SK-N-SH (cell line): ENCODE measurements at regions not wholly inside any gene's neighbourhood (a gene's known extent, or its start where the extent isn't known, plus 50 kb on each side); places are given as distances from the start of the nearest gene placed in this dataset.

Experiments
- CTCF ChIA-PET: fragments of 300-600, 350-600 bp; formaldehyde crosslinking; extraction: SDS; loops from one replicate; lab custom pipeline; 2021; lab: Yijun Ruan, JAX
- POLR2A ChIA-PET: fragments of 350-600 bp; sonication (Branson Sonifier 250); formaldehyde crosslinking; extraction: SDS; loops from one replicate; lab custom pipeline; 2020; ENCODE audit warnings: antibody characterized with exemption, inconsistent platforms; lab: Yijun Ruan, JAX
- DNase-seq: peaks from one replicate; pipeline ENCODE4 v3.0.0; 2012
- H2AFZ ChIP-seq: fragments of 200-600 bp; sonication (generic); 2 replicates; pipeline ENCODE4 v1.8.1; 2016; ENCODE audit warnings: antibody characterized with exemption, mild to moderate bottlenecking, low read depth
- H3F3A ChIP-seq: fragments of 200-600 bp; sonication (generic); replicated peaks from 2 replicates; pipeline ENCODE3; 2016; ENCODE audit warnings: antibody characterized with exemption, mild to moderate bottlenecking; ENCODE audit not compliant: insufficient read depth
- H3K27ac ChIP-seq, 2 experiments: fragments of 200-500 bp in 1 of 2; fragments of 200-600 bp in 1 of 2; sonication (Bioruptor generic) in 1 of 2; sonication (generic), shearing (Covaris generic) in 1 of 2; 2 replicates each; pipeline versions ENCODE4 v1.5.1 to v1.6.1; 2014 to 2016; ENCODE audit warnings: low read depth in 2 of 2, inconsistent platforms in 1 of 2, low read length in 1 of 2, mild to moderate bottlenecking in 1 of 2, mixed read lengths in 1 of 2
- H3K27me3 ChIP-seq: fragments of 200-600 bp; sonication (generic), shearing (Covaris generic); 2 replicates; pipeline ENCODE4 v1.6.1; 2016; ENCODE audit warnings: mixed run types; ENCODE audit not compliant: insufficient read depth
- H3K36me3 ChIP-seq, 2 experiments: fragments of 200-500 bp in 1 of 2; fragments of 200-600 bp in 1 of 2; sonication (Bioruptor generic) in 1 of 2; sonication (generic) in 1 of 2; replicated peaks in 1 of 2; 2 replicates each; pipeline versions ENCODE3 to v1.5.1; 2014 to 2016; ENCODE audit warnings: low read length in 1 of 2, mild to moderate bottlenecking in 1 of 2; ENCODE audit not compliant: insufficient read depth in 2 of 2, control insufficient read depth in 1 of 2
- H3K4me1 ChIP-seq, 2 experiments: fragments of 200-500 bp in 1 of 2; fragments of 200-600 bp in 1 of 2; sonication (Bioruptor generic) in 1 of 2; sonication (generic), shearing (Covaris generic) in 1 of 2; 2 replicates each; pipeline versions ENCODE4 v1.5.1 to v1.6.1; 2014 to 2016; ENCODE audit warnings: low read depth in 1 of 2, low read length in 1 of 2, mixed run types in 1 of 2; ENCODE audit not compliant: insufficient read depth in 2 of 2, control insufficient read depth in 1 of 2
- H3K4me2 ChIP-seq: fragments of 200-600 bp; sonication (generic), shearing (Covaris generic); 2 replicates; pipeline ENCODE4 v1.6.1; 2017; ENCODE audit warnings: mixed run types
- H3K4me3 ChIP-seq, 2 experiments: fragments of 200-500 bp in 1 of 2; fragments of 200-600 bp in 1 of 2; sonication (Bioruptor generic) in 1 of 2; sonication (generic), shearing (Covaris generic) in 1 of 2; 2 replicates each; pipeline versions ENCODE4 v1.5.1 to v1.8.1; 2014 to 2016; ENCODE audit warnings: low read depth in 2 of 2, inconsistent platforms in 1 of 2, low read length in 1 of 2, mild to moderate bottlenecking in 1 of 2, mixed read lengths in 1 of 2, moderate library complexity in 1 of 2
- H3K79me2 ChIP-seq: fragments of 200-600 bp; sonication (generic); 2 replicates; pipeline ENCODE4 v1.8.1; 2017; ENCODE audit warnings: mild to moderate bottlenecking; ENCODE audit not compliant: insufficient read depth
- H3K9ac ChIP-seq: fragments of 200-600 bp; sonication (generic); 2 replicates; pipeline ENCODE4 v1.6.1; 2017; ENCODE audit warnings: mixed run types
- H3K9me2 ChIP-seq: fragments of 200-600 bp; sonication (generic); 2 replicates; pipeline ENCODE4 v1.6.1; 2017; ENCODE audit warnings: mixed run types
- H3K9me3 ChIP-seq: fragments of 200-600 bp; sonication (generic); 2 replicates; pipeline ENCODE4 v1.6.1; 2017; ENCODE audit warnings: mixed run types, mild to moderate bottlenecking, moderate library complexity
- H4K20me1 ChIP-seq: fragments of 200-600 bp; sonication (generic); 2 replicates; pipeline ENCODE4 v1.6.1; 2017; ENCODE audit warnings: mild to moderate bottlenecking, mixed run types; ENCODE audit not compliant: insufficient read depth
- CHD2 ChIP-seq: fragments of 150-350 bp; IDR thresholded peaks from 2 replicates; pipeline ENCODE4 v1.6.1; 2018; ENCODE audit warnings: low read length; ENCODE audit not compliant: partially characterized antibody
- ELF1 ChIP-seq: IDR thresholded peaks from 2 replicates; pipeline ENCODE4 v1.4.0; 2012
- EP300 ChIP-seq, 2 experiments: IDR thresholded peaks; 2 replicates each; pipeline versions ENCODE4 v1.4.0 to v1.6.1; 2012; ENCODE audit warnings: borderline replicate concordance in 1 of 2, low read depth in 1 of 2, low read length in 1 of 2
- FOXM1 ChIP-seq: IDR thresholded peaks from 2 replicates; pipeline ENCODE4 v1.4.0; 2012; ENCODE audit warnings: low read depth, mild to moderate bottlenecking
- GABPA ChIP-seq: IDR thresholded peaks from 2 replicates; pipeline ENCODE4 v1.4.0; 2012; ENCODE audit warnings: low read depth, mild to moderate bottlenecking
- GATA2 ChIP-seq: sonication (generic); formaldehyde crosslinking; IDR thresholded peaks from 2 replicates; pipeline ENCODE4 v1.5.0; 2020; ENCODE audit warnings: mild to moderate bottlenecking, missing genetic modification reagents
- NFIC ChIP-seq: IDR thresholded peaks from 2 replicates; pipeline ENCODE4 v1.4.0; 2012; ENCODE audit warnings: borderline replicate concordance
- RAD21 ChIP-seq: IDR thresholded peaks from 2 replicates; pipeline ENCODE4 v1.6.1; 2012; ENCODE audit warnings: mild to moderate bottlenecking, low read length
- RCOR1 ChIP-seq: fragments of 150-350 bp; IDR thresholded peaks from 2 replicates; pipeline ENCODE4 v1.6.1; 2017; ENCODE audit warnings: antibody characterized with exemption, low read length
- SIN3A ChIP-seq: IDR thresholded peaks from 2 replicates; pipeline ENCODE4 v1.6.1; 2012; ENCODE audit warnings: low read depth, mild to moderate bottlenecking, low read length, moderate library complexity, borderline replicate concordance
- TCF12 ChIP-seq: IDR thresholded peaks from 2 replicates; pipeline ENCODE4 v1.4.0; 2012
- TF ChIP-seq, protein P1 (sequence below): IDR thresholded peaks from 2 replicates; pipeline ENCODE4 v1.6.1; 2012; ENCODE audit warnings: mild to moderate bottlenecking, low read depth, low read length, moderate library complexity
- TF ChIP-seq, protein P2 (sequence below): IDR thresholded peaks from 2 replicates; pipeline ENCODE4; 2012
- TF ChIP-seq, protein P3 (sequence below): fragments of 200-600 bp; sonication (generic); IDR thresholded peaks from 2 replicates; pipeline ENCODE4 v1.6.1; 2017; ENCODE audit warnings: antibody characterized with exemption, mild to moderate bottlenecking, moderate library complexity
- TF ChIP-seq, protein P4 (sequence below): IDR thresholded peaks from 2 replicates; pipeline ENCODE4 v1.4.0; 2012; ENCODE audit warnings: low read depth, borderline replicate concordance

DNA sequence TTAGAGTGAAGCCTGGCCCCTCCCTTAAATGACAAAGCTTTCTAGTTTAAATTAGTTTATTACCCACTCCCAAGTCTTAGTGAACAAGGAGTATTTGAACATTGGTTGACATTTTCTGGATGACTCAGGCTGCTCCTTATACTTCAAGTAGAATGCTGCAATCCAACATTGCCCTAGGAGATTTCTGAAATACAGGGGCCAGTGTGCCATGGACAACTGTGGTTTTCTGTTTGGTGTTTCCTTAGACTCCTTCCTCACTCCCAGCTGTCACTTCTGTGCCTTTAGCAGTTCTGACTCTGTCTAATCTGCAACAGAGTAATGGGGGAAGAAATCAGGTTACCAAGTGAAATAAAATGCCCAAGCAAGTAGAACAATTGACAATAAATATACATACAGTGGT is 116.1 kb upstream of the P2RY1 start:
- no peaks in the 10 kb centered on the region for H3K36me3 ChIP-seq
- no peak overlapping the region for H3K4me3 ChIP-seq
- ChIA-PET POLR2A (no interaction called here), CTCF (no interaction called here)
- no peak for DNase-seq
- no peaks in the 10 kb centered on the region for H3K79me2 ChIP-seq
- no peak overlapping the region for H3K4me2 ChIP-seq
- H3K9me2 ChIP-seq = no peaks in the 10 kb centered on the region
- H3K9me3 ChIP-seq = no peaks in the 10 kb centered on the region
- no peaks in the 10 kb centered on the region for H3F3A ChIP-seq
- no peak overlapping the region for H2AFZ ChIP-seq
- no peak overlapping the region for H3K27ac ChIP-seq
- TF ChIP-seq RCOR1 (no peak), CHD2 (no peak), FOXM1 (no peak), ELF1 (no peak), GATA2 (CRISPR knock-in tag) (no peak), SIN3A (no peak), GABPA (no peak), NFIC (no peak), TCF12 (no peak), EP300 (IDR thresholded peaks at IDR 0.05; ENCODE audit: borderline replicate concordance in 1 of 2, low read depth in 1 of 2, low read length in 1 of 2) (no peak), RAD21 (no peak)
- TF ChIP-seq, protein P1, sequence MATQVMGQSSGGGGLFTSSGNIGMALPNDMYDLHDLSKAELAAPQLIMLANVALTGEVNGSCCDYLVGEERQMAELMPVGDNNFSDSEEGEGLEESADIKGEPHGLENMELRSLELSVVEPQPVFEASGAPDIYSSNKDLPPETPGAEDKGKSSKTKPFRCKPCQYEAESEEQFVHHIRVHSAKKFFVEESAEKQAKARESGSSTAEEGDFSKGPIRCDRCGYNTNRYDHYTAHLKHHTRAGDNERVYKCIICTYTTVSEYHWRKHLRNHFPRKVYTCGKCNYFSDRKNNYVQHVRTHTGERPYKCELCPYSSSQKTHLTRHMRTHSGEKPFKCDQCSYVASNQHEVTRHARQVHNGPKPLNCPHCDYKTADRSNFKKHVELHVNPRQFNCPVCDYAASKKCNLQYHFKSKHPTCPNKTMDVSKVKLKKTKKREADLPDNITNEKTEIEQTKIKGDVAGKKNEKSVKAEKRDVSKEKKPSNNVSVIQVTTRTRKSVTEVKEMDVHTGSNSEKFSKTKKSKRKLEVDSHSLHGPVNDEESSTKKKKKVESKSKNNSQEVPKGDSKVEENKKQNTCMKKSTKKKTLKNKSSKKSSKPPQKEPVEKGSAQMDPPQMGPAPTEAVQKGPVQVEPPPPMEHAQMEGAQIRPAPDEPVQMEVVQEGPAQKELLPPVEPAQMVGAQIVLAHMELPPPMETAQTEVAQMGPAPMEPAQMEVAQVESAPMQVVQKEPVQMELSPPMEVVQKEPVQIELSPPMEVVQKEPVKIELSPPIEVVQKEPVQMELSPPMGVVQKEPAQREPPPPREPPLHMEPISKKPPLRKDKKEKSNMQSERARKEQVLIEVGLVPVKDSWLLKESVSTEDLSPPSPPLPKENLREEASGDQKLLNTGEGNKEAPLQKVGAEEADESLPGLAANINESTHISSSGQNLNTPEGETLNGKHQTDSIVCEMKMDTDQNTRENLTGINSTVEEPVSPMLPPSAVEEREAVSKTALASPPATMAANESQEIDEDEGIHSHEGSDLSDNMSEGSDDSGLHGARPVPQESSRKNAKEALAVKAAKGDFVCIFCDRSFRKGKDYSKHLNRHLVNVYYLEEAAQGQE = no peak
- TF ChIP-seq, protein P2, sequence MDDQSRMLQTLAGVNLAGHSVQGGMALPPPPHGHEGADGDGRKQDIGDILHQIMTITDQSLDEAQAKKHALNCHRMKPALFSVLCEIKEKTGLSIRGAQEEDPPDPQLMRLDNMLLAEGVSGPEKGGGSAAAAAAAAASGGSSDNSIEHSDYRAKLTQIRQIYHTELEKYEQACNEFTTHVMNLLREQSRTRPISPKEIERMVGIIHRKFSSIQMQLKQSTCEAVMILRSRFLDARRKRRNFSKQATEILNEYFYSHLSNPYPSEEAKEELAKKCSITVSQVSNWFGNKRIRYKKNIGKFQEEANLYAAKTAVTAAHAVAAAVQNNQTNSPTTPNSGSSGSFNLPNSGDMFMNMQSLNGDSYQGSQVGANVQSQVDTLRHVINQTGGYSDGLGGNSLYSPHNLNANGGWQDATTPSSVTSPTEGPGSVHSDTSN = no peak
- TF ChIP-seq, protein P3, sequence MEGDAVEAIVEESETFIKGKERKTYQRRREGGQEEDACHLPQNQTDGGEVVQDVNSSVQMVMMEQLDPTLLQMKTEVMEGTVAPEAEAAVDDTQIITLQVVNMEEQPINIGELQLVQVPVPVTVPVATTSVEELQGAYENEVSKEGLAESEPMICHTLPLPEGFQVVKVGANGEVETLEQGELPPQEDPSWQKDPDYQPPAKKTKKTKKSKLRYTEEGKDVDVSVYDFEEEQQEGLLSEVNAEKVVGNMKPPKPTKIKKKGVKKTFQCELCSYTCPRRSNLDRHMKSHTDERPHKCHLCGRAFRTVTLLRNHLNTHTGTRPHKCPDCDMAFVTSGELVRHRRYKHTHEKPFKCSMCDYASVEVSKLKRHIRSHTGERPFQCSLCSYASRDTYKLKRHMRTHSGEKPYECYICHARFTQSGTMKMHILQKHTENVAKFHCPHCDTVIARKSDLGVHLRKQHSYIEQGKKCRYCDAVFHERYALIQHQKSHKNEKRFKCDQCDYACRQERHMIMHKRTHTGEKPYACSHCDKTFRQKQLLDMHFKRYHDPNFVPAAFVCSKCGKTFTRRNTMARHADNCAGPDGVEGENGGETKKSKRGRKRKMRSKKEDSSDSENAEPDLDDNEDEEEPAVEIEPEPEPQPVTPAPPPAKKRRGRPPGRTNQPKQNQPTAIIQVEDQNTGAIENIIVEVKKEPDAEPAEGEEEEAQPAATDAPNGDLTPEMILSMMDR = no peak
- TF ChIP-seq, protein P4, sequence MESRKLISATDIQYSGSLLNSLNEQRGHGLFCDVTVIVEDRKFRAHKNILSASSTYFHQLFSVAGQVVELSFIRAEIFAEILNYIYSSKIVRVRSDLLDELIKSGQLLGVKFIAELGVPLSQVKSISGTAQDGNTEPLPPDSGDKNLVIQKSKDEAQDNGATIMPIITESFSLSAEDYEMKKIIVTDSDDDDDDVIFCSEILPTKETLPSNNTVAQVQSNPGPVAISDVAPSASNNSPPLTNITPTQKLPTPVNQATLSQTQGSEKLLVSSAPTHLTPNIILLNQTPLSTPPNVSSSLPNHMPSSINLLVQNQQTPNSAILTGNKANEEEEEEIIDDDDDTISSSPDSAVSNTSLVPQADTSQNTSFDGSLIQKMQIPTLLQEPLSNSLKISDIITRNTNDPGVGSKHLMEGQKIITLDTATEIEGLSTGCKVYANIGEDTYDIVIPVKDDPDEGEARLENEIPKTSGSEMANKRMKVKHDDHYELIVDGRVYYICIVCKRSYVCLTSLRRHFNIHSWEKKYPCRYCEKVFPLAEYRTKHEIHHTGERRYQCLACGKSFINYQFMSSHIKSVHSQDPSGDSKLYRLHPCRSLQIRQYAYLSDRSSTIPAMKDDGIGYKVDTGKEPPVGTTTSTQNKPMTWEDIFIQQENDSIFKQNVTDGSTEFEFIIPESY = no peak
- no peak overlapping the region for H3K9ac ChIP-seq
- H3K27me3 ChIP-seq = no peaks in the 10 kb centered on the region
- H3K4me1 ChIP-seq = no peaks in the 10 kb centered on the region
- H4K20me1 ChIP-seq = no peaks in the 10 kb centered on the region
